Activated CD4-positive, alpha-beta T cell treated with anti-CD3 and anti-CD28 coated beads, Interleukin-2, amount 10 ng/mL, durations not matched to agents 7 days and 5 days (primary cell): ENCODE measurements at regions not wholly inside any gene's neighbourhood (a gene's known extent, or its start where the extent isn't known, plus 50 kb on each side); places are given as distances from the start of the nearest gene placed in this dataset.
"Not testable (repeated sequence)": the region's sequence is repeated elsewhere in the genome, so short reads cannot be mapped to it uniquely, and the experiment has no call there.

Experiments used
- CTCF ChIA-PET: fragments of 350-600 bp; sonication (Branson Sonifier 250); formaldehyde crosslinking; loops from one replicate; lab custom pipeline; 2021; ENCODE audit warnings: antibody characterized with exemption; lab: Charles Lee
- POLR2A ChIA-PET: fragments of 350-600 bp; sonication (Branson Sonifier 250); formaldehyde crosslinking; loops from one replicate; lab custom pipeline; 2021; ENCODE audit warnings: antibody characterized with exemption; lab: Charles Lee
- DNase-seq: peaks from one replicate; pipeline ENCODE4 v3.0.0-alpha.2; 2020
- H3K27ac Mint-ChIP-seq: one replicate; pipeline ENCODE4 v1.8.0; 2021; ENCODE audit warnings: mild to moderate bottlenecking, moderate library complexity, mixed read lengths
- H3K27me3 Mint-ChIP-seq: one replicate; pipeline ENCODE4 v1.8.0; 2021; ENCODE audit warnings: mixed read lengths
- H3K36me3 Mint-ChIP-seq: one replicate; pipeline ENCODE4 v1.8.0; 2021; ENCODE audit warnings: low read depth, mixed read lengths
- H3K4me1 Mint-ChIP-seq: one replicate; pipeline ENCODE4 v1.8.0; 2021; ENCODE audit warnings: mixed read lengths
- H3K4me3 Mint-ChIP-seq: one replicate; pipeline ENCODE4 v1.8.0; 2021; ENCODE audit warnings: mild to moderate bottlenecking, moderate library complexity, mixed read lengths
- H3K9me3 Mint-ChIP-seq: one replicate; pipeline ENCODE4 v1.8.0; 2021; ENCODE audit warnings: mixed read lengths

GRCh38 chr16:87201052-87201451, 116.1 kb downstream of the C16orf95 start:
- Mint-ChIP-seq H3K9me3 (no peaks in the 10 kb centered on the region), H3K27ac (no peak overlapping the region), H3K27me3 (peaks cover 6% of the 10 kb centered on the region), H3K4me3 (no peak overlapping the region), H3K36me3 (no peaks in the 10 kb centered on the region), H3K4me1 (no peaks in the 10 kb centered on the region)
- CTCF ChIA-PET = no interaction called here
- no peak for DNase-seq
- POLR2A ChIA-PET = no interaction called here

DNA sequence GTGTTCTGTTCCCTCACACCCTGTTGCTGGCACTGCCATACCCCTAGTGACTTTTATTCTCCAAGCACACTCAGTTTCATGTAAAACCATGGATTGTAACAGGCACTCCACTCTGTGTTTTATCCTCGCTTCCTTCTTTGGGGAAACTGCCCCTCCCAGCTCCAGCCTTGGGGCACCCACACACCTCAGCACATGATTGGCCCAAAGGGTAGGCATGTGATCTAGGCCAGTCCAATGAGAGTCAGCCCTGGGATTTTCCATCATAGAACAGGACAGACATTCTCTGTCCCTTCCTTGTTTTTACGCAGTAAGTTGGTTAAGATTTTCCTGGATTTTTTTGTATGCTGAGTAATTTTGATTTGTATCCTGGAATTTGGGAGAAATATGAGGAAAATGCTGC, 115.4 kb downstream of the C16orf95 start:
- no peaks in the 10 kb centered on the region for H3K4me1 Mint-ChIP-seq
- CTCF ChIA-PET = no interaction called here
- POLR2A ChIA-PET = no interaction called here
- no peaks in the 10 kb centered on the region for H3K36me3 Mint-ChIP-seq
- H3K27ac Mint-ChIP-seq = no peak overlapping the region
- H3K27me3 Mint-ChIP-seq = peaks cover 6% of the 10 kb centered on the region
- H3K4me3 Mint-ChIP-seq = no peak overlapping the region
- H3K9me3 Mint-ChIP-seq = no peaks in the 10 kb centered on the region
- no peak for DNase-seq

DNA sequence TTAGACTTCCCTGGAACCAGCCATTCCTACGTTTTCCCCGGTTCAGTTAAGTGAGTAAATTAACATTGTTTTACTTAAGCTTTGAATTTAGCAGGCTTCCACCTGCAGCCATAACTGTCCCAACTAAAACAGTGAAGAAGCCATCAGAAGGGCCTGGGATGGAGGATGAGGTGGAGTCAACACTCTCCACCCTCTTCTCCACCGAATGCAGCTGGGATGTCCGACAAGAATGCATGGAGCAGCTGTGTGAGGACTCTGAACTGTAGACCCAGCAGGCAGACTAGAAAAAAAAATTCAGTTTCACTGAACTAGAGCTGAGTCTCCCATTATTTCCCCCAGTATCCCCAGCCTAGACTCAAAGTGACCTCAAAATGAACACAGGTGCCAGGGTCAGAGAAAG, 114.8 kb downstream of the C16orf95 start:
- peaks cover 6% of the 10 kb centered on the region for H3K27me3 Mint-ChIP-seq
- H3K36me3 Mint-ChIP-seq = no peaks in the 10 kb centered on the region
- CTCF ChIA-PET = interaction anchor here (1.1 to 2.0 kb wide), 4 partner anchors 12 to 434 kb away, joined by 3 to 11 read pairs (median 4); no protein-coding TSS in a partner anchor
- no peaks in the 10 kb centered on the region for H3K4me1 Mint-ChIP-seq
- H3K27ac Mint-ChIP-seq = no peak overlapping the region
- DNase-seq = no peak
- POLR2A ChIA-PET = no interaction called here
- H3K4me3 Mint-ChIP-seq = no peak overlapping the region
- H3K9me3 Mint-ChIP-seq = no peaks in the 10 kb centered on the region

DNA sequence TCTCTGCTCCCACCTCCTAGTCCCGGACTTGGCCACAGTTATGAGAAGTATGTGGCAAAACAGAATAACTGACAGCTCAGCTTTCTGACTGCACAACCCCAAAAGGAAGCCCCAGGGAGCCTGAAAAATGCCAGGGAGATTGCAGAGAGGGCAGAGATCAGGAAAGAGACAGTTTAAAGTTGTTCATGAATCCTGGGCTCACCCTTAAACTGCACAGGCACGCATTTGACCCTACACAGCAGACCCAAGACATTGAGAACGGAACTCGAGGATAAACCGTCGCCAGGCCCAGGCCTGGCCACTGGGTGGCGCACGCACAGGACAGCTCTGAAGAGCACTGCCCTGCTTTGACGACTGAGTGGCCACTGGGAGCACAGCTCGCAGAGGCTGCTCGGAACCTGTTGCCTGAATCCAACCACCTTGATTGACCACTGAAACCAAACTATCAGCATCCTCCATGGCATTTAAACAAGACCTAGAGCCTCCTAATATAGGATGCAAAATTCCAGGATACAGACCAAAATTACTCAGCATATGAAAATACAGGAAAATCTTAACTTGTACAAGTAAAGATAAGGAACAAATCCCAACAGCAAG, 114.0 kb downstream of the C16orf95 start:
- POLR2A ChIA-PET = no interaction called here
- DNase-seq = peak; percentile 45

GRCh38 chr16:87206646-87207451, 110.3 kb downstream of the C16orf95 start:
- Mint-ChIP-seq H3K9me3 (no peaks in the 10 kb centered on the region), H3K27ac (no peak overlapping the region), H3K36me3 (no peaks in the 10 kb centered on the region), H3K4me3 (no peak overlapping the region), H3K4me1 (no peaks in the 10 kb centered on the region), H3K27me3 (peaks cover 6% of the 10 kb centered on the region)
- CTCF ChIA-PET = no interaction called here
- no peak for DNase-seq
- POLR2A ChIA-PET = no interaction called here

More for the DNA sequence above, 114.0 kb downstream of the C16orf95 start:
- no peaks in the 10 kb centered on the region for H3K9me3 Mint-ChIP-seq
- H3K4me3 Mint-ChIP-seq = no peak overlapping the region
- H3K36me3 Mint-ChIP-seq = no peaks in the 10 kb centered on the region
- H3K4me1 Mint-ChIP-seq = no peaks in the 10 kb centered on the region
- peaks cover 6% of the 10 kb centered on the region for H3K27me3 Mint-ChIP-seq
- CTCF ChIA-PET = interaction anchor here (1.1 to 2.0 kb wide), 5 partner anchors 11 to 433 kb away, joined by 3 to 11 read pairs (median 3); no protein-coding TSS in a partner anchor
- no peak overlapping the region for H3K27ac Mint-ChIP-seq

- peaks cover 6% of the 10 kb centered on the region for H3K27me3 Mint-ChIP-seq
- H3K36me3 Mint-ChIP-seq = no peaks in the 10 kb centered on the region
- ChIA-PET POLR2A (no interaction called here), CTCF (no interaction called here)
- H3K9me3 Mint-ChIP-seq = no peaks in the 10 kb centered on the region
- no peak for DNase-seq
- no peaks in the 10 kb centered on the region for H3K4me1 Mint-ChIP-seq
- no peak overlapping the region for H3K27ac Mint-ChIP-seq
- no peak overlapping the region for H3K4me3 Mint-ChIP-seq
Measured at GRCh38 chr16:87207509-87207908, 109.7 kb downstream of the C16orf95 start.

DNA sequence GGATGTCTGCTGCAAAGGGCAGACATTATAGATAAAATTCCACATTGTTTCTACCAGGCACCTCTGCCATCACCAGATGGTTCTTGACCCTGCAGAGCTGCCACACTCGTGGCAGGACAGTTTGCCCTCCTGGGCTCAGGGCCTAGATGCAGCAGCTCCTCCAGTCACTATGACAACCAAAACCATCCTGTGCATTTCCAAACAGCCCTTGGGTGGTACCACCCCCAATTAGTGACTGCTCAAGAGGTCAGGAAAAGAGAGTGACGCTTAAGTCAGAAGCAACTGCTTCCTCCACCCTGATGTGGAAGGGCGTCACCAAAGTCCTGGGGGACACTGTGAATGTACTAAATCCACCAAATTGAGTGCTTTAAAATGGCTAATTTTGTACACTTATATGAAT, 109.2 kb downstream of the C16orf95 start:
- Mint-ChIP-seq H3K4me3 (no peak overlapping the region), H3K9me3 (no peaks in the 10 kb centered on the region), H3K27me3 (peaks cover 6% of the 10 kb centered on the region), H3K4me1 (no peaks in the 10 kb centered on the region), H3K36me3 (no peaks in the 10 kb centered on the region), H3K27ac (no peak overlapping the region)
- no peak for DNase-seq
- CTCF ChIA-PET = no interaction called here
- POLR2A ChIA-PET = interaction anchor here (0.6 kb wide), 1 partner anchor 65 kb away, joined by 3 read pairs; no protein-coding TSS in a partner anchor

GRCh38 chr16:87208968-87209367, 108.2 kb downstream of the C16orf95 start:
- H3K27ac Mint-ChIP-seq, H3K27me3 Mint-ChIP-seq, DNase-seq, H3K4me3 Mint-ChIP-seq, H3K36me3 Mint-ChIP-seq, CTCF ChIA-PET, H3K4me1 Mint-ChIP-seq, H3K9me3 Mint-ChIP-seq: not testable (repeated sequence)
- POLR2A ChIA-PET = interaction anchor here (0.5 kb wide), 1 partner anchor 60 kb away, joined by 3 read pairs; no protein-coding TSS in a partner anchor

DNA sequence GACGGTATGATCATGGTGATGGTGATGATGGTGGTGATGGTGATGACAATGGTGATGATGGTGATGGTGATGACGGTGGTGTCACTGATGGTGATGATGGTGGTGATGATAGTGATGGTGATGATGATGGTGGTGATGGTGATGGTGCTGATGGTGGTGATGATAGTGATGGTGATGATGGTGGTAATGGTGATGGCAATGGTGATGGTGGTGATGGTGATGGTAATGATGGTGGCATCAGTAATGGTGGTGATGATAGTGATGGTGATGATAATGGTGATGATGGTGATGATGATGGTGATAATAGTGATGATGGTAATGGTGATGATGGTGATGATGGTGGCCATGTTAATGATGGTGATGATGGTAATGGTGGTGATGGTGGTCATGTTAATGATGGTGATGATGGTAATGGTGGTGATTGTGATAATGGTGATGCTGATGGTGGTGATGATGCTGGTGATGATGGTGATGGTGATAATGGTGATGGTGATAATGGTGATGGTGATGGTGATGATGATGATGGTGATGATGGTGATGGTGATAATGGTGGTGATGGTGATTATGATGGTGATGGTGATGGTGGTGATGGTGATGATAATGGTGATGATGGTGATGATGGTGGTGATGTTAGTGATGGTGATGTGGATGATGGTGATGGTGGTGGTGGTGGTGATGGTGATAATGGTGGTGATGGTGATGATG, 107.2 kb downstream of the C16orf95 start:
- POLR2A ChIA-PET = no interaction called here
- CTCF ChIA-PET = no interaction called here
- no peaks in the 10 kb centered on the region for H3K36me3 Mint-ChIP-seq
- no peak overlapping the region for H3K27ac Mint-ChIP-seq
- DNase-seq = no peak
- H3K4me3 Mint-ChIP-seq = no peak overlapping the region
- no peaks in the 10 kb centered on the region for H3K27me3 Mint-ChIP-seq
- H3K4me1 Mint-ChIP-seq = no peaks in the 10 kb centered on the region
- H3K9me3 Mint-ChIP-seq = no peaks in the 10 kb centered on the region

DNA sequence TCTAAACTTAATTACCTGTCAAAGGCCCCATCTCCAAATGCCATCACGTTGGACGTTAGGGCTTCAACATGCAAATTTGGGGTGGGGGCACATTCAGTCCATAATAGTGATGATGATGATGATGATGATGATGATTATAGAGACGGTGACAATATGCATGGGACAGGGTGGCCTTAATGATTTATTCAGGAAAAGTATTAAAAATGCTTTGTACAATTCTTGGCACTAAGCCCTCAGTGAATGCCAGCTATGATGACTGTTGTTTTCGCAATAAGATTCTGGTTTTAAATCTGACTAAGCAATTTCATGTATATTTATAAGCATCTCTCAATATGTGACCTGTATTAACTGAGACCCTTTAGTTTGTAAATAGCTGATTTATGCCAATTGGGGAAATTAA, 106.3 kb downstream of the C16orf95 start:
- CTCF ChIA-PET = no interaction called here
- no peak overlapping the region for H3K4me3 Mint-ChIP-seq

DNA sequence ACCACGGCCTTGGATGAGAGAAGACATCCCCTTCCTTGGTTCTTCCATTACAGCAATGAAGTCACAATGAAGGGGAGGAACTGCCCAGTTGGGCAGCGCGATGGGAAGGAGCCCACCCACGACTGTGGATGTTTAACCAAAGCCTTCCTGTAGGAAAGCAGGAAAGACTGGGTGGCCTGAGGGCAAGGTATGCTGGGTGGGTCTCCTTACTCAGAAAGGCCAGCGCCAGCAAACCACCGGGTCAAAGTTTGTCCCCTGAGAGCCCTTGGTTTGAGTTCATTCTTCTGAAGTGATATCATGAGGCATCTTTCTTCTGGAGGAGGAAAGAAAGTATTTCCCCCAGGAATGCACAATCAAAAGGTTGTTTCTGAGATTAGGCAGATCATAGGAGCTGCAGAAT, 105.2 kb downstream of the C16orf95 start:
- Mint-ChIP-seq H3K9me3 (no peaks in the 10 kb centered on the region), H3K4me3 (no peak overlapping the region), H3K36me3 (no peaks in the 10 kb centered on the region), H3K27me3 (no peaks in the 10 kb centered on the region), H3K27ac (no peak overlapping the region), H3K4me1 (no peaks in the 10 kb centered on the region)
- ChIA-PET CTCF (no interaction called here), POLR2A (no interaction called here)
- no peak for DNase-seq

More for the DNA sequence above, 106.3 kb downstream of the C16orf95 start:
- Mint-ChIP-seq H3K27ac (no peak overlapping the region), H3K9me3 (no peaks in the 10 kb centered on the region), H3K36me3 (no peaks in the 10 kb centered on the region), H3K4me1 (no peaks in the 10 kb centered on the region), H3K27me3 (no peaks in the 10 kb centered on the region)
- POLR2A ChIA-PET = no interaction called here
- no peak for DNase-seq

DNA sequence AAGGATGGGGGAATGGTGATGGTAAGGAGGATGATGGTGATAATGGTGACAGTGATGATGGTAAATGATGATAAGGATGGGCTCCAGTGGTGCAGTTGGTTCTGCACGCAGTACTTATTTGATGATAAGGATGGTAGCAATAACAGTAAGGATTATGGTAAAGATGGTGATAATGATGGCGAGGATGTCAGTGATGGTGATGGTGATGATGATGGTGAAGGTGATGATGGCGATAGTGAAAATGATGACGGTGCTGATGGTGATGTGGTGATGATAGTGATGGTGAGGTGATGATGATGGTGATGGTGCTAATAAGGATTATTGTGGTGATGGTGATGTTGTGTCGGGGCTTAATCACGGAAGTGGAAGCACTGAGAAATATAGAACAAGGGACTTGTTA, 103.7 kb downstream of the C16orf95 start:
- Mint-ChIP-seq H3K4me3 (no peak overlapping the region), H3K36me3 (no peaks in the 10 kb centered on the region), H3K9me3 (no peaks in the 10 kb centered on the region), H3K4me1 (no peaks in the 10 kb centered on the region), H3K27me3 (no peaks in the 10 kb centered on the region), H3K27ac (no peak overlapping the region)
- POLR2A ChIA-PET = no interaction called here
- CTCF ChIA-PET = no interaction called here
- no peak for DNase-seq
